HG02973 (cell line): ENCODE measurements at regions not wholly inside any gene's neighbourhood (a gene's known extent, or its start where the extent isn't known, plus 50 kb on each side); places are given as distances from the start of the nearest gene placed in this dataset.

Experiments
- ATAC-seq: cut with Tn5 transposase; IDR thresholded peaks from one replicate; pipeline ENCODE4 v1.9.1; 2021; ENCODE audit warnings: moderate library complexity; ENCODE audit not compliant: unreplicated experiment

DNA sequence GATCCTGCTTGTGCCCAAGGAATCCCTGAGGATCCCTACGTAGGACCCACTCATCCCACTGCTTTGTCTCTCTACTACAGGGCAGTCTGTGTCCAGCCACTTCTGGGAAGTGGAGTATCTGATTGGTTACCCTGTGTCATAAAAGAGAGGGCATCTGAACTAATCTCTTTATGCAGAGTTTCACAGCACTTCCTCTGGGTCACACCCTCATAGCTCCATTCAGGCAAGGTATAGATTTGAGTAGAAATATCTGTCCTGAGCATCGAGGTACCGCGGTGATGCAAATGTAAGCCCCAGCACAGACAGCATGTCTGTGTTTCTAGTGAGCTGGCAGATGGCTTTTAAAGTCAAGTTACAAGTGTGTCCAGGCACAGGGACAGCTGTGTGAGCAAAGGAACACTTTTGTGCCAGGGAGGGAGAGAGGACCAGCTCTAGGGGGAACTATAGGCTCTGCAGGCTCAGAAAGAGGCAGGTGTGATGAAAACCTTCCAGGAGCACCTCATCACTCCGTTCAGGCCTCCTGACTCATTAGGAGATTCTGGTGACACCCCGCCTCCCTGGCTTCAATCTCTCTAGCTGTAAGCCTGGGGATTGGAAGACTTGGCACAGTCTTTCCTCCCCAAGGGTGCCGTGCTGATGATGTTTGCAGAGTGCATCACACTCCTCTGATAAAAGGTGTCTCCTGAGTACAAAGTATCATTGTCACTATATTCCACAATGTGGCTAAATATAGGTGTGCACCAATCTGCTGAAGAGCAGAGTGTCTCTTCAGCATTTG, 84.3 kb upstream of the UBL3 start:
- no peak for ATAC-seq

DNA sequence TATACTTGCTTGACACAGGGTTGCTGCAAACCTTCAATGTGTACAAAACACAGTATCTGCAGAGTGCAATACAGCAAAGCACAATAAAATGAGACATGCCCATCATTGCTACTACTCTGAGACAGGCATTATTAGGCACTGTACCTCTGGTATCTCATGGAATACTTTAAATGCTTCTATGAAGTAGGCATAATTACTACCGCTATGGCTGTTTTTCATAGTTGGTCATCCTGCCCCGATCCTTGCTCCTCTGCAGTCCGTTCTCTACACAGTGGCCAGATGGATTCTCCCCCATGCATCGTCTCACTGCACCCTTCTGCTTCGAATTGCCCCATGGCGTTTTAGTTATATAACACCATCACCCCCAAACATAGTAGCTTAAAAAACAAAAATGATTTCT, 83.0 kb upstream of the UBL3 start:
- ATAC-seq = no peak

DNA sequence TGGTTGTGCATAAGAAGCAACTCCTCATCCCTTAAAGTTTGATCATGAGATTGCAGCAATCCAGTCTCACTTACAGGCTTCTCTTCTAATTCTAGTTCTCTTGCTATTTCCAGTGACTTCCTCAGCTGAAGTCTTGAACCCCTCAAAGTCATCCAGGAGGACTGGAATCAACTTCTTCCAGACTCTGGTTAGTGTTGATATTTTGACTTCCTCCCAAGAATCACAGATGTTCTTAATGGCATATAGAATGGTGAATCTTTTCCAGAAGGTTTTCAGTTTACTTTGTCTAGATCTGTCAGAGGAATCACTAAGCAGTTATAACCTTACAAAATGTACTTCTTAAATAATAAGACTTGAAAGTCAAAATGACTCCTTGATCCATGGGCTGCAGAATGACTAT, 81.3 kb upstream of the UBL3 start:
- ATAC-seq = no peak

DNA sequence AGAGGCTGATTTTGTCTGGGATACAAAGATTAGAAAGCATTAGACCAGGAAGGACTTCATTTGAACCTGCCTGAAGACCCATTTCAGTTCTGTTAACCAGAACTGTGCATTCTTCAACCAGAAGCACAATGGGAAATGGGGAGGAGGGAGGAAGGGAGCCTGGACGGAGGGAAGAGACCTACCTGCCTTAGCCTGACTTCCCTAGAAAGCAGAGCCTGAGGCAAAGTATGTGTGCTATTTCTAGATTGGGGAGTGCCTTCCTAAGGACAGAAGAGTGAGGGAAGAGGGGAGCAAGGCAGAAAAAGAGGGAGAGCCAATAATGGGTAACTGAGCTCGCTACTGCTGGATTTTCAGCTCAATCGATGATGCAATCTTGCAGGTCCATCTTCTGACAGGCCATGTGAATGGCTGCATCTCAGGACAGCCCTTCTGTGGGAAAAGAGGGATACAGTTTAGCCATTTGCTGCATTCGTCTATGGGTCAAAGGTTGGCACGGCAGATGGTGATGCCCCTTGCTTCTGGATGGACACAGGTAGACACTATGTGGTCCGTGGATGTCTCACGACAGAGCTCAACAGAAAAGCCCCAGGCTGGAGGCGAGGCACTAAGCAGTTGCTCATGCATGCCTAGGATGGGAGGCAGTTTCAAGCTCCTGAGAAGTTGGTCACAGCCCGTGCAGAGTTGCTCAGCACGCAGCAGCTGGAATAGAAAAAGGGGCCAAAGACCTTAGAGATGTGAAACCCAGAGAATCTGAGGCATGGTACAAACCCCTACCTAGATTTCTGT, 78.8 kb upstream of the UBL3 start:
- ATAC-seq = no peak

DNA sequence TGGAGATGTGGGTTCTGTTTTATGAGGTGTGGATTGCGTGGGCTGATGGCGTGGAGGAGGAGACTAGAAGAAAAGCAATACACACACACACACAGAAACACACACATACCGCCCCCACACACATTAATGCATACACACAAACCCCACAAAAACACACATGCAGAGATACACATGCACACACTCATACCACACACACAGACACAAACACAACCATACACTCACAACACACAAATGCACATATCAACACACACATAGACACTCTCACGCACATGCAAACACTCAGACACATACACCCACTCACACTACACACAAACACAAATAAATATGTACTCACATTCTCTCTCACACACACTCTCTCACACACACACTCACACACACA, 75.7 kb upstream of the UBL3 start:
- ATAC-seq = no peak

DNA sequence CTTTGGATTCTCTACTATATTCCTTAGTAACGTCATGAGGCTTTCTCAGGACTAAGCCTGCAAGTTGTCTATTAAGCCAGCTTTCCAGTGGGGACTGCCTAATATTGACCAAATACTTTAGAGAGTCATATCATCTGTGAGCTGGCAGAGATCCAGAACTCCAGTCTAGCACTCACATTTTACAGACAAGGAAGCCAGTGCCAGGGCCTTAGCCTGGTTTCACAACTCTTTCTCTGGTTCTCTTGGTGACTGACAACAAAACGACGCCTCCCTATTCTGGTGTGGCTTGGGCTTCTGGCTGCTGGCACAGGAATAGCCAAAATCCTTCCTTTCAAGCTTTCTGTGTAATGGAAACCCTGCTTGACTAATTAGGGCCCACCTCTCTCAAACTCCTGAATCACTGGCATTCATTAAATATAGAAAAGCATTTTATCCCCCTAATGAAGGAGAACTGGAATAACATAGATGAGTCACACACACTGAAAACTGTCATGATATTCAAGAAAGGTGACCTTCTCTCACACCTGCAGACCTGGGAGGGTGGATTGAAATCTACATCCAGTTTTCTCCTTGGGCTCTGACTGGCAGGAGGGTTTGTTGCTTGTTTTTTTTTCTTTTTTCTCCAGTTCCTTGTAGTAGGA, 75.2 kb upstream of the UBL3 start:
- ATAC-seq = no peak

DNA sequence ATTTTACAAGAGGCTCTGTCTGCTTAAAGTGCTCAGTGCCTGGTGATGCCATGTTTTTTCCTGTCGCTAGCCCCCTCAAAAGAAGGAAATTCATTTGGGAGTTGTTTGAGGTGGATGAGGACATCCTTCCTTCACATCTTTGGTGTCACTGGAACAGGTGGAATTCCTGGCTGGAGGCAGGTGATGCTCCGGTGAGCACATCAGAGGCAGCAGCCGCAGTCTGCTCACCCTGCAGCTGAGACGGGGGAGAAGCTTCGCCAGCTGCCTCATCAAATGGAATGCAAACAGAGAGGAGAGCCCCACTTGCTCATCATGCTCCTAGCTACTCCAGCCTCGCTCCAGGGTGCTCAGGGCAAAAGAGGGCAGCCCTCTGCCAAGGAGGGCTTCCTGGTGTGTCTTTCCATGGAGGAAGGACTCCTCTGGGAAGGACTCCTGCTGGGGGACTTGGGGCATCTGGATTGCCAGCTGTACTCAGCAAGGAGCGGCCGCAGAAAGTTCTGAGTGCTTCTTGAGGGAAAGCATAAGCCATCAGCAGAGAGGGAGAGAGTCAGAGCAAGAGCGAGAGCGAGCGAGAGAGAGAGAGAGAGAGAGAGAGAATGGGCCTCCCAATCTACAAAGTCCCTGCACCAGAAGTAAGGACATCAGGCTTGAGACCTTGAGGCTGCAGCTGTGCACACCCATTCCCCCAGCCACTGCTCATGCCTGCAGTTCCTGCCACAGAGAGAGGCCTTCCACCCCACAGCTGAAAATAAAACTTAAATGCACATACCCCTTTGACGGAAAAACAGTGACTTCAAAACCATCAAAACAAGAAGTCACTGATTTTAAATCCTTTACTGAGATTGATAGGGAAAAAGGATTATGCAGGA, 74.3 kb upstream of the UBL3 start:
- ATAC-seq = no peak

DNA sequence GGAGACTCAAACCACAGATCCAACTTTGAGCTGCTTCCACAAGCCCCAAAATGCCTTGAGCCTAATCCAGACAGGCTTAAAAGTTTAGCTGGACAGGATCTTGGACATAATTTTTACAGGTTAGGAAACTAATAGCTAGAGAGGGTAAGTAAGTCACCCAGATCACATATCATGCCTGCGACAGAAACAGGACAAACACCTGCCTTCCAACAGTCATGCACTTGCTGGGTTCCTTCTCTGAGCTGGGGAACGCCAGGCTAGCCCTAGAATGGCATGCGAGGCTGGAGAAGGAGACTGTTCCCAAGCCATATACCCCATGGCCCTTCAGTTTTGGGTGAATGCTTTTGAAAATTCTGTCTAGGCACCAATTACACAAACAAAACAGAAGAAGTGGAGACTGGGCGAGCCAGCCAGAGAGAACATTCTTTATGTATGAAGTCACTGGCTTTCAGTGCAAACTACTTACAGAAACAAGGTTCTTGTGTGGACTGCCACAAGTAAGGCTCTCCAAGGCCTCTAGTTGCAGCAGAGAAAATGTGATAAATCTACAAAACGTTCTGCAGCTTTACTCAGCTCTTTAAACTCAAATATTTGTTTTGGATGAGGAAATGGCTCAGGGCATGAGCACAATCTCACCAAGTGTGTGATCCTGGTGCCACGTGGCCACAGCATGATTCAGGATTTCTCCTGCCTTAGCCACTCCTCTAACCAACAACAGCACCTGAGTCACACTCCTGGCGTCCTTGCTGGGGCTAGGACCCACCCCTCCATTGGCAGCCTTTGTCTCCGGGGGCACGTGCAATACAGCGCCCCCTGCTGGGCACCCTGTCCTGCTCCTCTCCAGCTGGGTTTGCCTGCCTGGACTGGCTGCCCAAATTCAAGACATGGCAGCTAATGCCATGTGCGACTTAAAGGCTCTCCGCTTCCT, 73.4 kb upstream of the UBL3 start:
- ATAC-seq = no peak

DNA sequence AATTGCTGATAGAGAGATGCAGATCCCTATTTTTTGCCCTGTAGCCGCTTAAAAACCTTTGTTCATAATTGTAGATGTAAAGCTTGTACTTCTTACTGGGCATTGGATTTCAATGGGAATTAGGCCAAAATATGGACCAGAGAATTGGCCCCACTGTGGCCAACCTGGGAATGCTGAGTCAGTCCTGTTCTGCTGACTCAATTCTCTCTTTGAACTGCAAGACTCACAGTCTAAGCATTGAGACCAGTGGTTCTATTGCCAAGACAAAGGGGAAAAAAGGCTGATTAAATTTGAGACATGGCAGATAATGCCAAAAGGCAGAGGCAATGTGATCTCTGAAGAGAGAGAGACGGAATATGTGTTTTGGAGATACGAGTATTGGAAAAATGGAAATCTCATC, 72.5 kb upstream of the UBL3 start:
- ATAC-seq = no peak

DNA sequence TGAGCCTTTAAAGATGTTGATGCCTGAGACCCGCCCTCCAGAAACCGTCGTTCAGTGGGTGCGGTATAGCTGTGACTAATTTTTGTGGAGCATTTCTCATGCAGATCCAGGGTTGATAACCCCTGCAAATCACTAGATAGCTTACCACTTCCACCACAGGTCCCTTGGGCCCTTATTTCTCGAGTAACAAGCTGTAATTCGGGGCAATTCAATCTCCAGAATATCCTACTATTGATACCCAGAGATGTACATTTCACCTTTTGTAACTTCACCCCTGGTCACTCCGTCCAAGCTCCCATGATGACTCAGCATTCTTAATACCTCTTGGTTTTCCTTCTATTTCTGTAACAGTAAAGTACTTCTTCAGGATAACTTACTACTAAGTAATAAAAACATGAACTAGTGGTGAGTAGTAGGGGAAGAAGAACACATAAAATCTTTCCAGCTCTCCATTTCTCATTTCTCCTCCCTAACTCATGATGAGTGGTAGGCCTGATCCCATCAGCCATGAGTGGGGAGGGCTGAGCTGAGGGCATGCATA, 71.9 kb upstream of the UBL3 start:
- no peak for ATAC-seq

DNA sequence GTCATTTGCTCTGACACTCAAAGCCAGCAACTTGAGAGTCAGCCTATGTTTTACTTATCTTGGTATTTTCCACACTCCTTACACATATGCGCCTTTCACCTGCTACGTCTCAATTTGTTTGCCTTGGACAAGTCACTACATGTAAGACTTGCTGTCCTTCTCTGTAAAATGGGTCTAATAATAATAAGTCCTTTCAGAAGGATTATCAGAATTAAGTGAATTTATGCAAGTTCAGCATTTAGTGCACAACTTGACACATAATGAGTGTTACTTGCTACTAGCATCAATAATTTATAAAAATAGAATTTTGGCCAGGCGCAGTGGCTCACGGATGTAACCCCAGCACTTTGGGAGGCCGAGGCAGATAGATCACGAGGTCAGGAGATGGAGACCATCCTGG, 71.1 kb upstream of the UBL3 start:
- no peak for ATAC-seq

DNA sequence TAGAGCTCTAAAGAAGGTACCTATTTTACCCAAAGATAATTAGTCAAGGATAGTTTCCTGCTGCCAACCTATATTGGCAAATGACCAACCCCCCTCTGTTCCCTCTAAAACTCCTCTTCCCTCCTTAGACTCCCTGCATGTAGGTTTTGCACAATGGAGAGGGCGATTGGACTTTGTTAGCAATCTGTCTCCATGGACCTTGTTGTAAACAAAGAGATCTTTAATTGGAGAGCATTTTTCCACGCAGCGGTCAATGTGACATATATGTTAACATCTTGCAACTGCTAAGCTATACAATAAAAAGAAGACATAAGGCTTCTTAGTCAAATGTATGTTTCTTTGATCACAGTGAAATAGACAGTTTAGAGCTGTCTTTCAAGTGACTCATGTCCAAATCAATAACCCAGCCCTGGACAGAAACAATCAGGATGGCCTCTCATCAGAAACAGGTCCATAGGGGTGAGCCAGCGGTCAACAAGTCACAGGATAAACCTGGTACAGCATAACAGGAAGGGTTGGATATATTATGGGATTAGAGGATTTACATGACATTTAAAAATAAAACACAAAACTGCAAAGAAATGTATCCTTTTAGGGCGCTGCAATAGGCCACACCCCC, 69.7 kb upstream of the UBL3 start:
- ATAC-seq = no peak

DNA sequence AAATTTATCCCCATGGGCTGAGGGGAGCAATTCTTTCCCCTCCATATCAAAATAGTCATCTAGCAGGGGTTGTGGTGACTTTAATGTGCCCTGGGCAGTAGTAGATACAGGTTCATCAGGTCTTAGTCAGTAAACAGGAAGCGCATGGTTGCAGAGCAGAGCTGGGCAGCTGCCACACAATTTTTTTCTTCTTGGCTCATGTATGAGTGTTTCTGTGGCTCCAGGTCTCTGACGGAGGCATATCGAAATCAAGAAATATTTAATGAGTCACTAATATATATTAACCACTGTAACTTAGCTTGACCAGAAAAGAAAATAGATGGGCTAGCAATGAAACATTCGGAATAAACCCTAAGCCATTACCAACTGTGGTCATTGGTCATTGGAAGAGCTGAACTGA, 68.4 kb upstream of the UBL3 start:
- no peak for ATAC-seq

DNA sequence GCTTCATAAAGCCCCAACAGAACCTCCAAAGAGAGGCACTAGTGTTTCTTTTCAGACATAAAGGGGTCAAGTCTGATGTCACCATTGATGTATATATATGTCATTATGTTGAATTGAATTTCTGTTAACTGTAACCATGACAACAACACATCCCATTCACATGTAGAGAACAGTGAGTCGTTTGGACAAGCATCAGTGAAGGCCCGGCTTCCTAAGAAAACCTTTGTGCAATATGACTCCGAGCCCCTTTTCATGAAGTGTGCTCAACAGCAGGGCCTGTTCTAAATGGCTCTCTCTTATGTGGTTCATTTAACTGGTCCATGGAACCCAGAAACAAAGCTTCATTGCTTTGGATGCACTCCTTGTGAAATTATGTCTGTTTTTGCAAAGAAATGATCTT, 67.2 kb upstream of the UBL3 start:
- no peak for ATAC-seq

DNA sequence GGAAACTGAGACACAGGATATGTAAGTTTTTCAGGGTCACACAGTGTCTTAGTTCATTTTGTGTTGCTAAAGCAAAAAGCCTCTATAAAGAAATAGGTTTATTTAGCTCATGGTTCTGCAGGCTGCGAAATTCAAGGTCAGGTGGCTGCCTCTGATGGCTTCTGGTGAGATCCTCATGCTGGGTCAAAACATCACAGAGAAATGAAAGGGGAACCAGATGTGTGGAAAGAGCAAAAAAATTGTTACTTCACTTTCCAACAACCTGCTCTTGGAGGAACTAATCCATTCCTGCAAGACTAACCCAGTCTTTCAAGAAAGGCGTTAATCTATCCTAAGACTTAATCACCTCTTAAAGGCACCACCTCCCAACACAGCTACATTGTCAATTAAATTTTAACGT, 64.2 kb upstream of the UBL3 start:
- ATAC-seq = no peak

DNA sequence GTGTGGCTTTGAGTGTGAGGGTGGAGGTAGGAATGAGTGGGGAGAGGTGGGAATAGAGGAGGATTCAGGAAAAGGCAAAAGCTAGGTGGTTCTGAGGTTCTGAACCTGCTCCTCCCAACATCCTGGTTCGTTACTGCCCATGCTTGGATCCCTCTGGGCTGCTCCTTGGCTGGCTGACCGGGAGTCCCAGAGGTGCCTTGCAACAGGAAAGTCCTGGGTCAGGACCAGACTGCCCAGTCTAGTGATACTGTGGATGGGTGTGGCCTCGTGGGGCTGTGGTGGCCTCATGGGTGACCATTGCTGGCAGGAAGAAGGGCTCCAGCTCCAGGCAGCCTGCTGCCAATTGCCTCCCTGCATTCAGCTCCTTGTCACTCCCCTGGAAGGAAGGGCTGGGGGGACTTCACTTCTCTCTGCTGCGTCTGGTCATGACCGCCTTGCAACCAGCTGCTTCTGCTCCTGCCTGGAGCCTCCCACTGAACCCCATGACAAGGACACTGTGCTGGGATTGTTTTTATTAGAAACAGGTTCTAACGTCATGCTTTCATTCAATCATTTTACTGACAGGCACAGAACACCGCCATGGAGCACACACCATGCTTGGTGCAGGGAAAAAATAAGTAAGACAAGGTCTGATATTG, 61.5 kb upstream of the UBL3 start:
- no peak for ATAC-seq

DNA sequence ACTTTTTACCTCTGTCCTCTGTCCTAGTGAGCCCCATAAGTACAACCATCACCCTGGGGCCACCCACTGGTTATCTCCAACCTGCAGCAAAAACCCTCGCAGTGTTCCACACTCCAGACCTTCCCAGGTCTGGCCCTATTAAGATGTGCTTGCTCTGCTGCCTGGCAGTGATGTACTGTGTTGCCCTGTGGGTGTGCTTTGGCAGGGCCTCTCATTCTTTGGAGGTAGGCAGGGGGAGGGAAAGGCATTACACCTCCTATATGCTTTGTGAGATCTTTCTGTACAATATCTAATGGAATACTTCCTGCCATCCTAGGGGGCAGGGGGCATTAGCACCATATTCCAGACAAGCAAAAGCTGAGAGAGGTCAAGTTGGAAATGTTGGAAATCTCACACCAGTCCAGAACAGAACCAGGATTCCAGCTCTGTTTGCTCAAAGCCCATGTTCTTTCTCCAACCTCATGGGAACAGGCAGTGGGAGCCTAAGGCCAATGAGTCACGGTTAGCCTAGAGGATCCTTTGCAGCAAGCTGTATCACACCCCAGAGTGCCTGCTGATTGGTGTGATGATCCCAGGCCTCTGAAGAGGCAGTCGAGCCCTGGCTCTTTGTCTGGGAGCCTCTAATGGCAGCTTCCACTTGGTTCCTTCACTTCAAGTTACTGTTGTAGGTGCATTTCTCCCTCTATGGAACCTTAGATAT, 59.7 kb upstream of the UBL3 start:
- no peak for ATAC-seq

DNA sequence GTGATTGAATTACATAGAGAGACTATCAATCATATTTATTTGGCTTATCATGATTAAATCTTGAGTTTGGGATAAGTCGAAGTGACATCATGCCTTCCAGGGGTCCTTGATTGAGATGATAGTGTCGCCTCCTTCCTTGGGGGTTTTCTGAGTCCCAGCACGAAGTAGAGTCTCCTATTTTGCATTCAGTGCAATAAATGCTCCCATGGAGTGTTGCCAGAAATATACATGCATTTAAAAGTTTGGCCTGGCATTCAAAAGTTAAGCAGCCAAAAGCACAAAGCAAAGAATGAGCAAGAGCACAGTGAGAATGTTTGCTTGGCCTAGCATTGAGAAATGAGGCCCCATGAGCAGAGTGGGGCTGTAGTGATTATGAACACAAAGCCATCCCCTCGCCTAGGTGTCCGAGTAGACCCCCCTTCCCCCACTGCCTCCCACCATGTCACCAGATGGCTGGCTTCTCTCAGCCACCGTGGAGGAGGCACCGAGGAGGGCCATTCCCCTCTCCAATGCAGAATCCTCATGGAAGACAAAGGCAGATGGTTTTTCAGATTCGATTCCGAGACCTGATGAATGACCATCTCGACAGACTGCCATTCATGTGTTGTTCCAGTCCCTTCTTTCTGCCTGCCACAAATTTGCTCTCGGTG, 58.8 kb upstream of the UBL3 start:
- no peak for ATAC-seq
